HepG2 (cell line): ENCODE measurements at regions not wholly inside any gene's neighbourhood (a gene's known extent, or its start where the extent isn't known, plus 50 kb on each side); places are given as distances from the start of the nearest gene placed in this dataset.

Experiments
- ATF1 ChIP-seq: IDR thresholded peaks from 2 replicates; pipeline ENCODE4 v1.6.1; 2016; ENCODE audit warnings: mild to moderate bottlenecking, control low read depth
- CBX2 ChIP-seq, 2 experiments: fragments of 200-600 bp in 1 of 2; sonication (generic); formaldehyde crosslinking in 1 of 2; IDR thresholded peaks; 2 replicates each; pipeline versions ENCODE4 v1.7.0 to v1.8.1; 2018 to 2022; ENCODE audit warnings: low read depth in 2 of 2, low read length in 1 of 2, mild to moderate bottlenecking in 1 of 2, missing genetic modification reagents in 1 of 2
- CTCF ChIP-seq: sonication (generic); formaldehyde crosslinking; IDR thresholded peaks from 2 replicates; pipeline ENCODE4 v1.5.0; 2020; ENCODE audit warnings: mild to moderate bottlenecking, missing genetic modification reagents, moderate library complexity
- SMYD3 ChIP-seq: sonication (generic); formaldehyde crosslinking; IDR thresholded peaks from 2 replicates; pipeline ENCODE4 v1.8.1; 2023; ENCODE audit warnings: mild to moderate bottlenecking, missing genetic modification reagents
- STAG1 ChIP-seq: sonication (generic); formaldehyde crosslinking; IDR thresholded peaks from 2 replicates; pipeline ENCODE4 v1.4.0; 2020; ENCODE audit warnings: missing genetic modification reagents
- ZNF276 ChIP-seq: sonication (generic); formaldehyde crosslinking; IDR thresholded peaks from 2 replicates; pipeline ENCODE4 v1.4.0; 2020; ENCODE audit warnings: mild to moderate bottlenecking, low read depth, missing genetic modification reagents
- ZNF781 ChIP-seq: sonication (generic); formaldehyde crosslinking; IDR thresholded peaks from 2 replicates; pipeline ENCODE4 v1.5.1; 2020; ENCODE audit warnings: borderline replicate concordance, mild to moderate bottlenecking, missing genetic modification reagents; ENCODE audit errors: not compliant biosample characterization

DNA sequence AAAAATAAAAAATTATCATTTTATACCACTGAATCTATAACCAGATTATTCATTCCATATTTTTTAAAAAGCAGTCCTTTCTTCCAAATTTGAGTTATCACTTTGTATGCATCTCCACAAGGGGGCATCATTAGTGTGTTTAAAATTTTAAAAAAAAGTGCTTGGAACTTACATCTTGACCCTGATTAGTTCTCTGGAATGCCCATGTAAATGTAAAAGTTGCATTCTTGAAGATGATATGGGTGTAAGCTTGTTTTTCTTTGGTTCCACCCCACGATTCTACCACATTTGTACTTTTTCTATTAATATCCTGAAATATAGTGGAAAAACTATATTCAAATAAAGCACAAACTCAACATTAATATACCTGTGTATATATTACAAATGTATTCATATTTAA lies 144.9 kb downstream of the ELAPOR2 start (continued):
- TF ChIP-seq SMYD3 (no peak), ZNF781 (CRISPR knock-in tag) (no peak), CBX2 (IDR thresholded peaks at IDR 0.05; ENCODE audit: low read depth, low read length) (no peak), CBX2 (CRISPR knock-in tag; IDR thresholded peaks at IDR 0.05; ENCODE audit: low read depth) (no peak), ATF1 (CRISPR knock-in tag) (no peak), ZNF276 (CRISPR knock-in tag) (no peak), CTCF (CRISPR knock-in tag) (peak; percentile 25; the same call in 1 of the 2 replicates), STAG1 (CRISPR knock-in tag) (peak; percentile 29)
- TF ChIP-seq, all 625 proteins: peak for 3
